Panc1 (cell line): ENCODE measurements at regions not wholly inside any gene's neighbourhood (a gene's known extent, or its start where the extent isn't known, plus 50 kb on each side); places are given as distances from the start of the nearest gene placed in this dataset.

ENCODE experiments used
- ATAC-seq: fragments of 200-7000 bp; cut with Tn5 transposase; 2 replicates; pipeline ENCODE4 v1.9.1; 2020; ENCODE audit warnings: mild to moderate bottlenecking, moderate library complexity
- BruUV-seq: library from RNA; stranded (reverse); fragments of 400-500 nt; replicated peaks from 2 replicates; lab custom pipeline; 2021; lab: Mats Ljungman, UMichigan
- CTCF ChIA-PET: fragments of 300-600 bp; sonication (Branson Sonifier 250); formaldehyde crosslinking; loops from one replicate; lab custom pipeline; 2022; ENCODE audit warnings: antibody characterized with exemption; lab: Charles Lee
- POLR2A ChIA-PET: fragments of 300-600 bp; sonication (Branson Sonifier 250); formaldehyde crosslinking; loops from one replicate; lab custom pipeline; 2022; ENCODE audit warnings: antibody characterized with exemption; lab: Charles Lee
- DNase-seq: peaks from one replicate; pipeline ENCODE4 v3.0.0-alpha.2; 2010; ENCODE audit warnings: low read depth, low spot score
- H3K27ac ChIP-seq: 2 replicates; pipeline ENCODE4 v1.5.1; 2011; ENCODE audit warnings: mild to moderate bottlenecking, low read length, inconsistent platforms
- H3K27me3 ChIP-seq: fragments of 200-500 bp; sonication (Bioruptor generic); 2 replicates; pipeline ENCODE4 v1.6.0; 2014; ENCODE audit warnings: low read length, inconsistent platforms; ENCODE audit not compliant: control insufficient read depth, insufficient read depth
- H3K36me3 ChIP-seq: fragments of 200-500 bp; sonication (Bioruptor generic); 2 replicates; pipeline ENCODE4 v1.5.1; 2014; ENCODE audit warnings: inconsistent platforms, mild to moderate bottlenecking, low read length, moderate library complexity; ENCODE audit not compliant: control insufficient read depth, insufficient read depth
- H3K4me1 ChIP-seq: 2 replicates; pipeline ENCODE4 v1.5.1; 2011; ENCODE audit warnings: inconsistent platforms, mild to moderate bottlenecking, low read length, moderate library complexity; ENCODE audit not compliant: control insufficient read depth, insufficient read depth
- H3K4me3 ChIP-seq, 2 experiments: 2 replicates each; pipeline ENCODE4 v1.5.1; 2011 to 2012; ENCODE audit warnings: low read depth in 2 of 2, low read length in 2 of 2, mild to moderate bottlenecking in 2 of 2, inconsistent platforms in 1 of 2, moderate library complexity in 1 of 2
- H3K9me3 ChIP-seq: fragments of 200-500 bp; sonication (Bioruptor generic); 2 replicates; pipeline ENCODE4 v1.5.1; 2014; ENCODE audit warnings: low read depth, mild to moderate bottlenecking, inconsistent platforms, low read length, moderate library complexity; ENCODE audit not compliant: control insufficient read depth, insufficient read depth
- CTCF ChIP-seq: fragments of 450-650 bp; IDR thresholded peaks from 2 replicates; pipeline ENCODE4 v1.5.1; 2017; ENCODE audit warnings: mild to moderate bottlenecking
- POLR2AphosphoS5 ChIP-seq: IDR thresholded peaks from 2 replicates; pipeline ENCODE4 v1.6.1; 2012; ENCODE audit warnings: mild to moderate bottlenecking, low read depth, low read length, moderate library complexity
- SIN3A ChIP-seq: IDR thresholded peaks from 2 replicates; pipeline ENCODE4 v1.6.1; 2012; ENCODE audit warnings: low read depth, mild to moderate bottlenecking, low read length, moderate library complexity, borderline replicate concordance; ENCODE audit not compliant: insufficient read depth
- TCF7L2 ChIP-seq: IDR thresholded peaks from 2 replicates; pipeline ENCODE4 v1.6.1; 2011; ENCODE audit warnings: mild to moderate bottlenecking, low read depth, low read length, inconsistent platforms
- in situ Hi-C: cut with HindIII; loops from 2 replicates; pipeline ENCODE4 v1.10.0; 2016; ENCODE audit warnings: low sequenced_read_pairs, low pct_unique_long_range_greater_than_20kb
- intact Hi-C: fragments of 100-400 bp; cut with micrococcal nuclease; formaldehyde crosslinking; loops from one replicate; pipeline ENCODE4 v1.10.0; 2022; ENCODE audit not compliant: unreplicated experiment
- TF ChIP-seq, protein P1 (sequence below), 2 experiments: IDR thresholded peaks; 2 replicates each; pipeline ENCODE4 v1.6.1; 2011 to 2012; ENCODE audit warnings: low read depth in 2 of 2, control low read depth in 1 of 2, low read length in 1 of 2, mild to moderate bottlenecking in 1 of 2, moderate library complexity in 1 of 2; ENCODE audit not compliant: insufficient read depth in 1 of 2

GRCh38 chr10:46228563-46229071 lies 58.2 kb upstream of the ANTXRL start:
- Histone ChIP-seq H3K4me3 (no peak overlapping the region), H3K27ac (no peak overlapping the region), H3K36me3 (no peaks in the 10 kb centered on the region), H3K9me3 (no peaks in the 10 kb centered on the region), H3K27me3 (no peaks in the 10 kb centered on the region), H3K4me1 (peaks cover 7% of the 10 kb centered on the region; the same call in 1 of the 2 replicates)
- ATAC-seq (peak; percentile 96), DNase-seq (peak; percentile 36)
- CTCF ChIA-PET, result interaction anchor here (0.7 kb wide), 1 partner anchor 10 kb away, joined by 3 read pairs; no protein-coding TSS in a partner anchor
- POLR2A ChIA-PET, result no interaction called here
- BruUV-seq, result no TSS peak
- in situ Hi-C loops, result no loop called here
- TF ChIP-seq POLR2AphosphoS5 (no peak), TCF7L2 (no peak), CTCF (peak; percentile 87), SIN3A (no peak)
- TF ChIP-seq, protein P1, sequence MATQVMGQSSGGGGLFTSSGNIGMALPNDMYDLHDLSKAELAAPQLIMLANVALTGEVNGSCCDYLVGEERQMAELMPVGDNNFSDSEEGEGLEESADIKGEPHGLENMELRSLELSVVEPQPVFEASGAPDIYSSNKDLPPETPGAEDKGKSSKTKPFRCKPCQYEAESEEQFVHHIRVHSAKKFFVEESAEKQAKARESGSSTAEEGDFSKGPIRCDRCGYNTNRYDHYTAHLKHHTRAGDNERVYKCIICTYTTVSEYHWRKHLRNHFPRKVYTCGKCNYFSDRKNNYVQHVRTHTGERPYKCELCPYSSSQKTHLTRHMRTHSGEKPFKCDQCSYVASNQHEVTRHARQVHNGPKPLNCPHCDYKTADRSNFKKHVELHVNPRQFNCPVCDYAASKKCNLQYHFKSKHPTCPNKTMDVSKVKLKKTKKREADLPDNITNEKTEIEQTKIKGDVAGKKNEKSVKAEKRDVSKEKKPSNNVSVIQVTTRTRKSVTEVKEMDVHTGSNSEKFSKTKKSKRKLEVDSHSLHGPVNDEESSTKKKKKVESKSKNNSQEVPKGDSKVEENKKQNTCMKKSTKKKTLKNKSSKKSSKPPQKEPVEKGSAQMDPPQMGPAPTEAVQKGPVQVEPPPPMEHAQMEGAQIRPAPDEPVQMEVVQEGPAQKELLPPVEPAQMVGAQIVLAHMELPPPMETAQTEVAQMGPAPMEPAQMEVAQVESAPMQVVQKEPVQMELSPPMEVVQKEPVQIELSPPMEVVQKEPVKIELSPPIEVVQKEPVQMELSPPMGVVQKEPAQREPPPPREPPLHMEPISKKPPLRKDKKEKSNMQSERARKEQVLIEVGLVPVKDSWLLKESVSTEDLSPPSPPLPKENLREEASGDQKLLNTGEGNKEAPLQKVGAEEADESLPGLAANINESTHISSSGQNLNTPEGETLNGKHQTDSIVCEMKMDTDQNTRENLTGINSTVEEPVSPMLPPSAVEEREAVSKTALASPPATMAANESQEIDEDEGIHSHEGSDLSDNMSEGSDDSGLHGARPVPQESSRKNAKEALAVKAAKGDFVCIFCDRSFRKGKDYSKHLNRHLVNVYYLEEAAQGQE (IDR thresholded peaks at IDR 0.05; ENCODE audit: insufficient read depth in 1 of 2, low read depth in 2 of 2, low read length in 1 of 2), result no peak
- intact Hi-C loops, result no loop called here

GRCh38 chr10:46229144-46229563 lies 57.6 kb upstream of the ANTXRL start:
- intact Hi-C loops, result no loop called here
- peak; percentile 7 for DNase-seq
- ChIA-PET POLR2A (no interaction called here), CTCF (interaction anchor here (0.7 kb wide), 1 partner anchor 11 kb away, joined by 3 read pairs; no protein-coding TSS in a partner anchor)
- no peaks in the 10 kb centered on the region for H3K36me3 ChIP-seq
- in situ Hi-C loops, result no loop called here
- H3K4me3 ChIP-seq, result no peak overlapping the region
- H3K4me1 ChIP-seq, result peaks cover 7% of the 10 kb centered on the region; the same call in 1 of the 2 replicates
- no peak overlapping the region for H3K27ac ChIP-seq
- no peak for TF ChIP-seq TCF7L2
- TF ChIP-seq CTCF, result peak; percentile 70
- TF ChIP-seq POLR2AphosphoS5, result no peak
- H3K9me3 ChIP-seq, result no peaks in the 10 kb centered on the region
- ATAC-seq, result peak; percentile 52
- H3K27me3 ChIP-seq, result no peaks in the 10 kb centered on the region
- BruUV-seq, result no TSS peak
